GM12878 (cell line): ENCODE measurements at regions not wholly inside any gene's neighbourhood (a gene's known extent, or its start where the extent isn't known, plus 50 kb on each side); places are given as distances from the start of the nearest gene placed in this dataset.

Source experiments
- ATAC-seq: fragments of 200-7000 bp; cut with Tn5 transposase; 3 replicates; pipeline ENCODE4 v1.9.1; 2020; ENCODE audit warnings: mild to moderate bottlenecking, moderate library complexity
- BruUV-seq: library from RNA; stranded (reverse); fragments of 400-500 nt; replicated peaks from 2 replicates; lab custom pipeline; 2021; lab: Mats Ljungman, UMichigan
- CTCF ChIA-PET: fragments of 300-600 bp; sonication (Branson Sonifier 250); formaldehyde crosslinking; extraction: SDS; loops from one replicate; lab custom pipeline; 2021; ENCODE audit warnings: inconsistent platforms; lab: Yijun Ruan, JAX
- POLR2A ChIA-PET: fragments of 350-600 bp; formaldehyde crosslinking; extraction: SDS; loops from one replicate; lab custom pipeline; 2021; ENCODE audit warnings: inconsistent platforms; lab: Charles Lee
- RAD21 ChIA-PET: fragments of 300-600 bp; sonication (Branson Sonifier 250); formaldehyde crosslinking; loops from one replicate; lab custom pipeline; 2023; ENCODE audit warnings: antibody characterized with exemption; ENCODE audit not compliant: unreplicated experiment; lab: Charles Lee
- SMC1A ChIA-PET: fragments of 300-600 bp; sonication (Branson Sonifier 250); formaldehyde crosslinking; loops from one replicate; lab custom pipeline; 2023; ENCODE audit not compliant: unreplicated experiment, uncharacterized antibody; lab: Charles Lee
- DNase-seq: peaks from one replicate; pipeline ENCODE4 v3.0.0-alpha.2; 2011; ENCODE audit warnings: low read depth, low spot score
- FAIRE-seq: peaks from 3 replicates; lab custom pipeline; 2011; peaks lifted over from hg19 to GRCh38; lab: Jason Lieb, UNC
- H2AFZ ChIP-seq: 2 replicates; pipeline ENCODE4 v1.6.0; 2011; ENCODE audit warnings: low read depth, low read length, control low read depth; ENCODE audit not compliant: control insufficient read depth
- H3K27ac ChIP-seq: 2 replicates; pipeline ENCODE4 v1.5.1; 2011; ENCODE audit warnings: control low read depth; ENCODE audit not compliant: control insufficient read depth, insufficient read depth
- H3K27me3 ChIP-seq, 2 experiments: replicated peaks in 1 of 2; 2 replicates each; pipeline versions ENCODE4 v1.6.0 to v1.6.1; 2011; ENCODE audit warnings: low read length in 1 of 2; ENCODE audit not compliant: control insufficient read depth in 2 of 2, insufficient read depth in 2 of 2
- H3K36me3 ChIP-seq, 2 experiments: 2 replicates each; pipeline ENCODE4 v1.5.1; 2011; ENCODE audit warnings: low read length in 1 of 2; ENCODE audit not compliant: control insufficient read depth in 2 of 2, insufficient read depth in 2 of 2
- H3K4me1 ChIP-seq: 2 replicates; pipeline ENCODE4 v1.6.1; 2011; ENCODE audit warnings: mild to moderate bottlenecking, low read length, moderate library complexity, mixed read lengths; ENCODE audit not compliant: control insufficient read depth, insufficient read depth
- H3K4me2 ChIP-seq: 2 replicates; pipeline ENCODE4 v1.6.0; 2011; ENCODE audit warnings: control low read depth; ENCODE audit not compliant: control insufficient read depth, insufficient read depth
- H3K4me3 ChIP-seq: fragments of 200-600 bp; sonication (generic); 2 replicates; pipeline ENCODE4 v1.5.1; 2016
- H3K79me2 ChIP-seq: 2 replicates; pipeline ENCODE4 v1.6.0; 2011; ENCODE audit warnings: low read length; ENCODE audit not compliant: control insufficient read depth, insufficient read depth
- H3K9ac ChIP-seq: 2 replicates; pipeline ENCODE4 v1.8.0; 2011; ENCODE audit warnings: low read length, control low read depth, mixed read lengths; ENCODE audit not compliant: control insufficient read depth, insufficient read depth
- H3K9me3 ChIP-seq: replicated peaks from 3 replicates; pipeline ENCODE4 v1.5.1; 2011; ENCODE audit warnings: mild to moderate bottlenecking, low read length; ENCODE audit not compliant: control insufficient read depth, insufficient read depth
- H4K20me1 ChIP-seq: 2 replicates; pipeline ENCODE4 v1.6.0; 2011; ENCODE audit not compliant: control insufficient read depth, insufficient read depth
- ESRRA ChIP-seq: IDR thresholded peaks from 2 replicates; pipeline ENCODE4 v1.6.1; 2012; ENCODE audit warnings: mild to moderate bottlenecking, low read length, improper control_type of control experiment
- ETV6 ChIP-seq, 2 experiments: fragments of 450-650 bp in 1 of 2; IDR thresholded peaks in 1 of 2; conservative IDR thresholded peaks in 1 of 2; 2 replicates each; pipeline ENCODE4 v1.6.1; 2014; ENCODE audit warnings: antibody characterized with exemption in 1 of 2, borderline replicate concordance in 1 of 2, low read depth in 1 of 2, mild to moderate bottlenecking in 1 of 2, moderate library complexity in 1 of 2
- MTA2 ChIP-seq: fragments of 450-650 bp; IDR thresholded peaks from 2 replicates; pipeline ENCODE4 v1.6.1; 2016; ENCODE audit warnings: low read depth, mild to moderate bottlenecking, moderate library complexity
- NRF1 ChIP-seq: conservative IDR thresholded peaks from 2 replicates; pipeline ENCODE4 v1.6.1; 2011; ENCODE audit warnings: mild to moderate bottlenecking, low read depth, low read length, improper control_type of control experiment
- RUNX3 ChIP-seq: IDR thresholded peaks from 2 replicates; pipeline ENCODE4 v1.6.1; 2012; ENCODE audit warnings: low read length, inconsistent platforms
- SRF ChIP-seq, 2 experiments: IDR thresholded peaks; 2 replicates each; pipeline ENCODE4 v1.6.1; 2011; ENCODE audit warnings: low read depth in 2 of 2, low read length in 2 of 2, mild to moderate bottlenecking in 1 of 2, moderate library complexity in 1 of 2
- STAT1 ChIP-seq: fragments of 450-650 bp; conservative IDR thresholded peaks from 2 replicates; pipeline ENCODE4 v1.6.1; 2014; ENCODE audit warnings: antibody characterized with exemption, mild to moderate bottlenecking
- TARDBP ChIP-seq: IDR thresholded peaks from 2 replicates; pipeline ENCODE4 v1.6.1; 2016; ENCODE audit warnings: borderline replicate concordance
- TCF7 ChIP-seq: IDR thresholded peaks from 2 replicates; pipeline ENCODE4 v1.6.1; 2014; ENCODE audit warnings: antibody characterized with exemption, borderline replicate concordance
- WGBS: methylation state at CpG from one replicate; pipeline ENCODE4 v1.1.6; 2016; ENCODE audit warnings: low lambda C conversion rate; ENCODE audit not compliant: insufficient replicate concordance, insufficient coverage; ENCODE audit errors: missing lambda C conversion rate; 5-methylcytosine and 5-hydroxymethylcytosine counted together
- in situ Hi-C: fragments of 300-500 bp; cut with MboI; formaldehyde crosslinking; loops from 9 replicates; pipeline ENCODE4 v1.14.3; 2018; ENCODE audit warnings: mixed read lengths
- intact Hi-C: fragments of 100-400 bp; cut with micrococcal nuclease; formaldehyde crosslinking; loops from one replicate; pipeline ENCODE4 v1.14.2; 2022; ENCODE audit not compliant: unreplicated experiment
- TF ChIP-seq, protein P1 (sequence below): IDR thresholded peaks from 2 replicates; pipeline ENCODE4 v1.6.1; 2011; ENCODE audit warnings: mild to moderate bottlenecking, low read depth, low read length, moderate library complexity; ENCODE audit not compliant: insufficient replicate concordance
- TF ChIP-seq, protein P2 (sequence below): fragments of 450-650 bp; formaldehyde crosslinking; IDR thresholded peaks from 2 replicates; pipeline ENCODE4 v1.4.0; 2022; ENCODE audit warnings: mild to moderate bottlenecking, moderate library complexity
- TF ChIP-seq, protein P3 (sequence below): fragments of 450-650 bp; IDR thresholded peaks from 2 replicates; pipeline ENCODE4 v1.6.1; 2014; ENCODE audit warnings: mild to moderate bottlenecking
- TF ChIP-seq, protein P4 (sequence below): IDR thresholded peaks from 2 replicates; pipeline ENCODE4 v1.6.1; 2012; ENCODE audit warnings: mild to moderate bottlenecking, low read depth, low read length

DNA sequence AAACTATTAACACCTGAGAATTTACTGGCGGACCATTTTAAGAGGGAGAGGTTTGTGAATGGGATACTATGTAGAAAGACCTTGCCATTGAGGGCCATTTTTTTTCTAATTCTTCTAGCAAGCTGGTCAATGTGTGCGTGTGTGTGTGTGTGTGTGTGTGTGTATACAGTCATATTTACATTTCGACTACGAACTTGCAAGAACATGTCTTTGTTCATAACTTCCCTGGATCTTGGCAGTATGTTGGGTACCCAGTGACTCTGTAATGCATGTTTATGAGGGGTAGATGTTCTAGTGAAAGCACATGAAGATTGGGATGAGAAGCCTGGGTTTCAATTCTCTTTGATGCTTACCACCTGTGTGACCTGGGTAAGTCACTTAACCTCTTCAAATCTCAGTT, 133.6 kb downstream of the UBE2E3 start:
- ATAC-seq = no peak
- Histone ChIP-seq H3K27ac (no peak overlapping the region), H2AFZ (no peak overlapping the region), H3K79me2 (no peaks in the 10 kb centered on the region), H3K4me2 (no peak overlapping the region), H4K20me1 (no peaks in the 10 kb centered on the region), H3K4me1 (no peaks in the 10 kb centered on the region), H3K9ac (no peak overlapping the region), H3K4me3 (no peak overlapping the region), H3K27me3 (no peaks in the 10 kb centered on the region), H3K9me3 (no peaks in the 10 kb centered on the region), H3K36me3 (no peaks in the 10 kb centered on the region)
- no peak for DNase-seq
- no TSS peak for BruUV-seq
- POLR2A ChIA-PET = no interaction called here
- RAD21 ChIA-PET = interaction anchor here (1.4 to 1.5 kb wide), 2 partner anchors 8 to 9 kb away, joined by 4 to 5 read pairs; no protein-coding TSS in a partner anchor
- intact Hi-C loops = no loop called here
- in situ Hi-C loops = no loop called here
- 88% methylated on average over 4 of the region's 4 CpGs for WGBS
- FAIRE-seq = no peak
- CTCF ChIA-PET = interaction anchor here (1.8 kb wide), 1 partner anchor 11 kb away, joined by 5 read pairs; no protein-coding TSS in a partner anchor
- SMC1A ChIA-PET = interaction anchor here (0.6 to 2.5 kb wide), 2 partner anchors 10 to 52 kb away, joined by 5 to 11 read pairs; no protein-coding TSS in a partner anchor
- no peak for TF ChIP-seq STAT1
- TF ChIP-seq, protein P1, sequence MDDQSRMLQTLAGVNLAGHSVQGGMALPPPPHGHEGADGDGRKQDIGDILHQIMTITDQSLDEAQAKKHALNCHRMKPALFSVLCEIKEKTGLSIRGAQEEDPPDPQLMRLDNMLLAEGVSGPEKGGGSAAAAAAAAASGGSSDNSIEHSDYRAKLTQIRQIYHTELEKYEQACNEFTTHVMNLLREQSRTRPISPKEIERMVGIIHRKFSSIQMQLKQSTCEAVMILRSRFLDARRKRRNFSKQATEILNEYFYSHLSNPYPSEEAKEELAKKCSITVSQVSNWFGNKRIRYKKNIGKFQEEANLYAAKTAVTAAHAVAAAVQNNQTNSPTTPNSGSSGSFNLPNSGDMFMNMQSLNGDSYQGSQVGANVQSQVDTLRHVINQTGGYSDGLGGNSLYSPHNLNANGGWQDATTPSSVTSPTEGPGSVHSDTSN = no peak
- no peak for TF ChIP-seq ESRRA
- no peak for TF ChIP-seq MTA2
- TF ChIP-seq ETV6 (conservative IDR thresholded peaks at IDR 0.05 in 1 of 2, IDR thresholded peaks at IDR 0.05 in 1 of 2; ENCODE audit: borderline replicate concordance in 1 of 2, low read depth in 1 of 2) = no peak
- no peak for TF ChIP-seq SRF (IDR thresholded peaks at IDR 0.05; ENCODE audit: low read depth in 2 of 2, low read length in 2 of 2)
- TF ChIP-seq, protein P2, sequence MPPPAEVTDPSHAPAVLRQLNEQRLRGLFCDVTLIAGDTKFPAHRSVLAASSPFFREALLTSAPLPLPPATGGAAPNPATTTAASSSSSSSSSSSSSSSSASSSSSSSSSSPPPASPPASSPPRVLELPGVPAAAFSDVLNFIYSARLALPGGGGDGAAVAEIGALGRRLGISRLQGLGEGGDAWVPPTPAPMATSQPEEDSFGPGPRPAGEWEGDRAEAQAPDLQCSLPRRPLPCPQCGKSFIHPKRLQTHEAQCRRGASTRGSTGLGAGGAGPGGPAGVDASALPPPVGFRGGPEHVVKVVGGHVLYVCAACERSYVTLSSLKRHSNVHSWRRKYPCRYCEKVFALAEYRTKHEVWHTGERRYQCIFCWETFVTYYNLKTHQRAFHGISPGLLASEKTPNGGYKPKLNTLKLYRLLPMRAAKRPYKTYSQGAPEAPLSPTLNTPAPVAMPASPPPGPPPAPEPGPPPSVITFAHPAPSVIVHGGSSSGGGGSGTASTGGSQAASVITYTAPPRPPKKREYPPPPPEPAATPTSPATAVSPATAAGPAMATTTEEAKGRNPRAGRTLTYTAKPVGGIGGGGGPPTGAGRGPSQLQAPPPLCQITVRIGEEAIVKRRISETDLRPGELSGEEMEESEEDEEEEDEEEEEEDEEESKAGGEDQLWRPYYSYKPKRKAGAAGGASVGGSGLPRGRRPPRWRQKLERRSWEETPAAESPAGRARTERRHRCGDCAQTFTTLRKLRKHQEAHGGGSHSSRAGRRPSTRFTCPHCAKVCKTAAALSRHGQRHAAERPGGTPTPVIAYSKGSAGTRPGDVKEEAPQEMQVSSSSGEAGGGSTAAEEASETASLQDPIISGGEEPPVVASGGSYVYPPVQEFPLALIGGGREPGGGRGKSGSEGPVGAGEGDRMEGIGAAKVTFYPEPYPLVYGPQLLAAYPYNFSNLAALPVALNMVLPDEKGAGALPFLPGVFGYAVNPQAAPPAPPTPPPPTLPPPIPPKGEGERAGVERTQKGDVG = no peak
- TF ChIP-seq NRF1 = no peak
- TF ChIP-seq, protein P3, sequence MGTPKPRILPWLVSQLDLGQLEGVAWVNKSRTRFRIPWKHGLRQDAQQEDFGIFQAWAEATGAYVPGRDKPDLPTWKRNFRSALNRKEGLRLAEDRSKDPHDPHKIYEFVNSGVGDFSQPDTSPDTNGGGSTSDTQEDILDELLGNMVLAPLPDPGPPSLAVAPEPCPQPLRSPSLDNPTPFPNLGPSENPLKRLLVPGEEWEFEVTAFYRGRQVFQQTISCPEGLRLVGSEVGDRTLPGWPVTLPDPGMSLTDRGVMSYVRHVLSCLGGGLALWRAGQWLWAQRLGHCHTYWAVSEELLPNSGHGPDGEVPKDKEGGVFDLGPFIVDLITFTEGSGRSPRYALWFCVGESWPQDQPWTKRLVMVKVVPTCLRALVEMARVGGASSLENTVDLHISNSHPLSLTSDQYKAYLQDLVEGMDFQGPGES = no peak
- no peak for TF ChIP-seq TCF7
- TF ChIP-seq RUNX3 = no peak
- TF ChIP-seq, protein P4, sequence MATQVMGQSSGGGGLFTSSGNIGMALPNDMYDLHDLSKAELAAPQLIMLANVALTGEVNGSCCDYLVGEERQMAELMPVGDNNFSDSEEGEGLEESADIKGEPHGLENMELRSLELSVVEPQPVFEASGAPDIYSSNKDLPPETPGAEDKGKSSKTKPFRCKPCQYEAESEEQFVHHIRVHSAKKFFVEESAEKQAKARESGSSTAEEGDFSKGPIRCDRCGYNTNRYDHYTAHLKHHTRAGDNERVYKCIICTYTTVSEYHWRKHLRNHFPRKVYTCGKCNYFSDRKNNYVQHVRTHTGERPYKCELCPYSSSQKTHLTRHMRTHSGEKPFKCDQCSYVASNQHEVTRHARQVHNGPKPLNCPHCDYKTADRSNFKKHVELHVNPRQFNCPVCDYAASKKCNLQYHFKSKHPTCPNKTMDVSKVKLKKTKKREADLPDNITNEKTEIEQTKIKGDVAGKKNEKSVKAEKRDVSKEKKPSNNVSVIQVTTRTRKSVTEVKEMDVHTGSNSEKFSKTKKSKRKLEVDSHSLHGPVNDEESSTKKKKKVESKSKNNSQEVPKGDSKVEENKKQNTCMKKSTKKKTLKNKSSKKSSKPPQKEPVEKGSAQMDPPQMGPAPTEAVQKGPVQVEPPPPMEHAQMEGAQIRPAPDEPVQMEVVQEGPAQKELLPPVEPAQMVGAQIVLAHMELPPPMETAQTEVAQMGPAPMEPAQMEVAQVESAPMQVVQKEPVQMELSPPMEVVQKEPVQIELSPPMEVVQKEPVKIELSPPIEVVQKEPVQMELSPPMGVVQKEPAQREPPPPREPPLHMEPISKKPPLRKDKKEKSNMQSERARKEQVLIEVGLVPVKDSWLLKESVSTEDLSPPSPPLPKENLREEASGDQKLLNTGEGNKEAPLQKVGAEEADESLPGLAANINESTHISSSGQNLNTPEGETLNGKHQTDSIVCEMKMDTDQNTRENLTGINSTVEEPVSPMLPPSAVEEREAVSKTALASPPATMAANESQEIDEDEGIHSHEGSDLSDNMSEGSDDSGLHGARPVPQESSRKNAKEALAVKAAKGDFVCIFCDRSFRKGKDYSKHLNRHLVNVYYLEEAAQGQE = no peak
- no peak for TF ChIP-seq TARDBP
